ENCODE measurements at regions not wholly inside any gene's neighbourhood (a gene's known extent, or its start where the extent isn't known, plus 50 kb on each side); places are given as distances from the start of the nearest gene placed in this dataset.

DNA sequence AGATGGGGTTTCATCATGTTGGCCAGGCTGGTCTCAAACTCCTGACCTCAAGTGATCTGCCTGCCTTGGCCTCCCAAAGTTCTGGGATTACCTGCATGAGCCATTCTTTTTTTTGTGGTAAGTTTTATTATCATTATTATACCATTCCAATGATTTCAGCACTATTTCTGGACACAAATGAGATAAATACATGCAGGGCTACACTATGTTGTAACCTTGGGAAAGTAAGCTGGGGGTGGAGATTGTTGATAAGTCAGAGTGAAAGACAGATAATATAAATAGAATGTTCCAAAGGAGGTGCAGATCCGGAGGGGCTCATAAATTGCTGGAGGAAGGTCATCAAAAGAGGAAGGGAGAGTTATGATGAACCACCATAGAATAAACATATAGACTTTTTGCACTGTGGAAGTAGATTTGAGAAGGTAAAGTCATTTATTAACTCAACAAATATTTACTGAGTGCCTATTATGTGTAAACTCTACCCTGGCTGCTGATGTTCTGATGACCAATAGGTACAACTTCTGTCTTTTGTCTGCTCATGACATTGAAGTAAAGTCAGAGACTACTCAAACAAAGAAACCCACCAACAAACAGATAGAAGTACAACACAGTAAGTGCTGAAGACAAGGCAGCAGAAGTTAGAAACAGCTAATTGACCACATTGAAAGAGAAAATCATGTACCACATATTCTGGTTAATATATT is 478.9 kb upstream of the GOLIM4 start:
- no peak for DNase-seq

DNA sequence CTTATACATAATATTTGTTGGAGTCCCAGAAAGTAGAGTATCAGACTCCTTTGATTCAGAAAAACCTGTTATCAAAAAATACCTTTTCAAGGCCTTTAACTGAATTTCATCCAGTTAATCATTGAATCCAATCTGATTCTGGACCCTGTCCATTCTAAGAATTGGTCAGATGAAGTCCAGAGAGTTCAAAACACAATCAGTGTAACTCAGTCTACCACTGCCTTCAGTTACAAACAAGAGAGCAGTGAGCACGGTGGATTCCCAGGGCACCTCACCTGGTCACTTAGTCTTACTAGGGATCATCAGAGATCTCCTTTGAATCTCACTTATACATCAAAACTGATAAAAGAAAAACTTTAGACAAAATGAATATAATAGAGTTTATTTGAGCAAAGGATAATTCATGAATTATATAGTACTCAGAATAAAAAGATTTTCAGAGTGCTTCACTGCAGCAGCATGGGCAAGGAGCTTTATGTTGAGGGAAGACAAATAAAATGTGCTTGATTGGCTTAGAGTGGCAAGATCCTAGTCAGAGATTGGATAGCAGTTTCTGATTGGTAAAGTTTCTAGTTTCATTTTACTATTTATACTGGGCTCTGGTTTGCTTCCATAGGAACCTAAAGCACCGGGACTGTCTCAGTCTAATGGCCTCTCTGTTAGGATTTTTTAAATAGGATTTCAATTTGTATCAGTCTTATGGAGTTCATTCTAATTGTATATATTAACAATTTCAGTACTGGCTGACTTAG is 474.9 kb upstream of the GOLIM4 start:
- no peak for DNase-seq

DNA sequence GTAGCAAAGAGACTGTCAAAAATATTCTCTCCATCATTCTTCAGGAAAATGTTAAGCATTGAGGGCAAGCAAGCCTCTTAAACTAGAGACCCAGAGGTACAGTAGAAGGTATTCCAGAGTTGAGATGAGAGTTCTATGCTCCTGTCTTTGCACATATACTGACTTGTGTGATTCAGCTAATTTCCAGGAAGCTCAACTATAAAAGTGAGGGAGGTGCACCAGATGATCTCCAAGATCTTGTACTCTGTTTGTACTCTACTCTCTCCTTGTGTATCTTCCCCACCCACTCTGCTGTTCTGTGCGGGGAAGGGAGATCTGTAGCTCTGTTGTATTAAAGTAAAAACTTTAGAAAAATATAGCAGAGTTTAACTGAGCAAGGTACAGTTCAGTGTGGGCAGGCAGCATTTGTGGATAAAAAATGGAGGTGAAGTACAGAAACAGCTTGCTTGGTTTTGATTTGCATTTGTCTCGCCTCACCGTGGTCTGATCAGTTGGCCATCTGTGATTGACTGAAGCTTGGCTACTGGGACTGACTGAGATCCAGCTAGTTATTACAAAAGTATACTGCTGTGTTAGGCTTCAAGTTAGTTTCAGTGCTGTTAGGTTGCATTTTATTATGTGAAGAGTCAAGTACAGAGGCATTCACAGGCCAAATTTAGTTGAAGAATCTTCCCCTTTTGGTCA is 463.1 kb upstream of the GOLIM4 start:
- DNase-seq: no peak

- DNase-seq: no peak
Measured at GRCh38 chr3:168552251-168552650, 456.5 kb upstream of the GOLIM4 start.

DNA sequence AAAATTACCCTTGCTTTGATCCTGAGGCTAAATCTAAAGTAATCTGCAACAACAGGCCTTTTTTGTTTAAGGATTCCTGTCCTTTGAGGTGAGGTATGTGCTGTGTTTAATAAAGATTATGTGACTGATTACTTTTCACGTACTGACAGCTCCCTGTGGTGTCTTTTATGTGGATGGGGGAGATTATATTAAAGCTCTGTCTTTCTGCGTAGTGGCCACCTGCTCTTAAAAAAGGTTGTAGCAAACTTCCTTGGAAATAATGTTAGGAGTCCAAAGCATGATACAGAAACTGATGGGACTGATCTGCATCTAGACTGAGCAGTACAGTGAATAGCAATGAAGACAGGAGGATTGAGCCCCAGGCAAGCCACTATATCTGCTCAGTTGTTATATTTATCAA is 453.0 kb upstream of the GOLIM4 start:
- no peak for DNase-seq

GRCh38 chr3:168546707-168547106 is 451.0 kb upstream of the GOLIM4 start:
- no peak for DNase-seq

GRCh38 chr3:168545591-168545990 is 449.9 kb upstream of the GOLIM4 start:
- DNase-seq: no peak

- no peak for DNase-seq
Measured at GRCh38 chr3:168544097-168544957, 448.6 kb upstream of the GOLIM4 start.

GRCh38 chr3:168540726-168541125 is 445.0 kb upstream of the GOLIM4 start:
- DNase-seq: no peak

DNA sequence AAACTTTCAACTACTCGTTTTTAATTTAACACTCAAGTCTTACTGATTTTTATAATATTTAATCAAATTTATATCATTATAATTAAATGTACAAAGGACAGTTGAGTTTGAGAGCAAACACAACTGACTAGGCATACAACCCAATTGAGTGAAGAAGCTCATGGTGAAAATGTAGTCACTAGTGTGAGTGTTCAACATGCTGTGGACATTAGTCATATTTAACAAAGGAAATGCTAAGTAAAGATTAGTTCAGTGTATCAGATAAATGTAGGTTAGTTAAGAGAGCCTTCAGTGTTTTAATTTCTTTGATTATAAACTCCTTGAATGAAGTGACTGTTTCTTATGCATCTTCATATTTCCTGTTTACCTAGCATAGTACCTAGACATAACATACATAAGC is 444.2 kb upstream of the GOLIM4 start:
- no peak for DNase-seq

DNA sequence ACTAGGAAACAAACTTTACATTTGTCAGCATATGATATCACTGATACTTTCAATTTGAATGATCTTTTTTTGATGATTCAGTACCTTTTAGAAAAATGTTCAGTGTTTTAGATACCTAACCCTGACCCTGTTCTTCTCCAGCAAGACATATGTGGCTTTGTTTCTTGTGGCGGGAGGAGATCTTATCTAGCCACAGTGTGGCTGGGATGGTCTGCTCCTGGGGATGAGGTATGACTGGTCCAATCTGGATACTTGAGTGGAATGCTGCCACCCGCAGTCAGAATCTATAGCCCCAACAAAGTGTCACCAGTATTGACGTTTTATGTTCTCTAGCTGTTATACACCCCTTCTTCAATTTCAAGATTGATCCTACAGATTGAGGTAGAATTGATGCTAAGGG is 439.0 kb upstream of the GOLIM4 start:
- DNase-seq: no peak

DNA sequence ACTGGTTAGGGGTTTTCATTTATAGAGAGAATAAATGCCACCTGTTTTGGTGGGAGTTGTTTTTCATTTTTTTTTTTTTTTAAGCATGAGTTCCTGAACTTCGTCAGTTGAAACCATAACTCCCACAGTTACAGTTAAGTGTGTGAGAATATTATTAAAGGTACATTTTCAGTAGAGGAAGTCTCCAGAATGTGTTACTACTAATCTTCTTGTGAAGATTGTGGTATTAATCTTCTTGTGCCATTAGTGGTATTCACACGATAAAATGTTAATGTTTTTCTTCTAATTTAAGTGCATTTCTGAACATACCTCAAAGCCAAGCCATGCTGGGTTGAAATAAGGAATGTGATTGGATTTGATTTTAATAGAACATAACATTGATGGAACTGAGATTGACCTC is 437.9 kb upstream of the GOLIM4 start:
- DNase-seq: no peak

DNA sequence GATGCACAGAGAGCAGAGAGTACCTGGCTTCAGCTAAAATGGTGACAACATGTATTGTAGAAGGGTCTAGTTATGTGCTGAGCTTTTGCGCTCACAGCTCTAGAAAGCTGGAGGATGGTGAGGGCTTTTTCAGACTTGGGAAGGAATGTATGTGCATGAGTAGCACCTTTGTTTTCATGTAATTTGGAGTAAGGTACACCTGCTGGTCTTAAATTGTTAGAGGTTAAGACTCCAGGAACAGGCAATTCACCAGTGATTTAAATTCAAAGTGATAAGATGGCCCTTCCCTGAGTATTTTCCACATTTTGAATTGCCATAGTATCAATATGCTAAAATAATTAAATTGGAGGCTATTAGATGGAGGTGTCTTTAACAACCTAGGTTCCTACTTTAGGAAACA is 436.4 kb upstream of the GOLIM4 start:
- no peak for DNase-seq

GRCh38 chr3:168531116-168531515 is 435.4 kb upstream of the GOLIM4 start:
- DNase-seq: no peak

- DNase-seq: no peak
Measured at GRCh38 chr3:168524129-168524528, 428.4 kb upstream of the GOLIM4 start.

- DNase-seq: no peak
Measured at GRCh38 chr3:168517249-168518071, 421.7 kb upstream of the GOLIM4 start.

- DNase-seq: no peak
Measured at GRCh38 chr3:168514252-168514651, 418.5 kb upstream of the GOLIM4 start.

DNA sequence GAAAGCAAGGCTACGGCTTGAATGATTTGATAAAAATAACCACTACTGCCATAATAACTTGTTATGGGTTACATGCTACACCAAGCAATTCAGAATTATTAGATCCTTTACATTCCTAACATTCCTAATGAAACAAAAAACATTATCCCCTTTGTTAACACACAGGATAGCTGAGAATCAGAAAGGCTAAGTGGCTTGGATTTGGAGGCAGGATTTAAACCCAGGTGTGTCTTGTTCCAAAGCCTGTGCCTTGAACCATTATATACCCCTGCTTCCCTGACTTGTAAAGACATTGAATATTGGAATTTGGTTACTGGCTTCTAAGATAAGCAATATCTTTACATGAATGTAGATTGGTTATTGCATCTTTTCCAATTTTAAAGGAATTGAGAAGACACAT is 417.1 kb upstream of the GOLIM4 start:
- DNase-seq: no peak

DNA sequence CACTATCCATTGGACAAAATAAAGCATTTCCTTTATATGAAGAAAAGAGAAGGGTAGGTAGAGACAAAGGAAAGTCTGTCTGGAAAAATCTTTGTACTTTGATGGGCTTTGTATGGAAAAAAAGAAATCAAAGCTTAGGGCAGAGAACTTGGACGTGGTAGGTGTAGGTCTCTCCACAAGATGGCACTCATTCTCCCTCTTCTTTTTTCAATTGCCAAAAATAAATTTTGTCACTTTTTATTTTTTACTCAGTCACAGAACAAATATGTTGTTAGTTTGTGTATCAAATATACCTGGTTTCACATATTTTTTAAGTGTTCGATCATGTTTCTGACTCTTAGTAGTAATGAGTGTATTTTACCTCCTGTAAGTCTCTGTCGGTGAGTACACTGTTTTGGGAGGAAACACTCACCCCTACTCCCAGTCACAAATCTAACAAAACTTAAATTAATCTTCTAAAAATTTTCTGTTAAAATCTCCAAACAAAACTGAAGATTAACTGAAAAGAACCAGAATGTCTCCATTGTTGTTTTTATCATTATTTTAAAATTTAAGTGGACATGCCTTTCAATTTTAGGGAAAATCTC is 415.8 kb upstream of the GOLIM4 start:
- no peak for DNase-seq

- no peak for DNase-seq
Measured at GRCh38 chr3:168506589-168506988, 410.9 kb upstream of the GOLIM4 start.

GRCh38 chr3:168501570-168501969 is 405.8 kb upstream of the GOLIM4 start:
- DNase-seq: no peak

- DNase-seq: no peak
Measured at GRCh38 chr3:168498194-168498593, 402.5 kb upstream of the GOLIM4 start.
